ENCODE measurements at regions not wholly inside any gene's neighbourhood (a gene's known extent, or its start where the extent isn't known, plus 50 kb on each side); places are given as distances from the start of the nearest gene placed in this dataset.

- H2AFZ ChIP-seq (ENCODE audit: low read depth, low read length) = no peak overlapping the region
- POLR2A ChIA-PET = no interaction called here
- intact Hi-C loops (cut with micrococcal nuclease) = no loop called here
- 0% methylated on average over 2 of the region's 2 CpGs for WGBS (ENCODE audit: insufficient coverage, low coverage, missing lambda C conversion rate)
- DNase-seq (ENCODE audit: extremely low read depth in 1 of 4, low spot score in 3 of 4) = no peak
- H3K4me2 ChIP-seq (ENCODE audit: insufficient read depth, low read length) = no peak overlapping the region
- BruUV-seq (replicated peaks) = no TSS peak
- H4K20me1 ChIP-seq (replicated peaks; ENCODE audit: control insufficient read depth, insufficient read depth, low read length) = no peaks in the 10 kb centered on the region
- in situ Hi-C loops (cut with MboI) = no loop called here
- CTCF ChIA-PET (ENCODE audit: low intra/inter-chr PET ratio) = no interaction called here
- no peak overlapping the region for H3K27ac ChIP-seq (ENCODE audit: extremely low read depth, low read depth, low read length)
- H3K36me3 ChIP-seq (ENCODE audit: control insufficient read depth, insufficient read depth, low read length) = no peaks in the 10 kb centered on the region
- TF ChIP-seq PYGO2 (tag; IDR thresholded peaks at IDR 0.05) (no peak), ASH1L (IDR thresholded peaks at IDR 0.05; ENCODE audit: borderline replicate concordance, low read depth, partially characterized antibody) (no peak), HNRNPK (IDR thresholded peaks at IDR 0.05; ENCODE audit: low read depth, low read length, poor library complexity, severe bottlenecking) (no peak), BRF2 (IDR thresholded peaks at IDR 0.05; ENCODE audit: borderline replicate concordance, insufficient read depth, insufficient read length) (no peak), POU5F1 (IDR thresholded peaks at IDR 0.05; ENCODE audit: borderline replicate concordance, low read depth, low read length, partially characterized antibody) (no peak), ELF2 (CRISPR knock-in tag; IDR thresholded peaks at IDR 0.05) (no peak), NCOA6 (IDR thresholded peaks at IDR 0.05) (no peak), ZNF431 (CRISPR knock-in tag; IDR thresholded peaks at IDR 0.05) (no peak), TEAD2 (tag; IDR thresholded peaks at IDR 0.05) (no peak), RREB1 (CRISPR knock-in tag; IDR thresholded peaks at IDR 0.05) (no peak)
- TF ChIP-seq, protein P1, sequence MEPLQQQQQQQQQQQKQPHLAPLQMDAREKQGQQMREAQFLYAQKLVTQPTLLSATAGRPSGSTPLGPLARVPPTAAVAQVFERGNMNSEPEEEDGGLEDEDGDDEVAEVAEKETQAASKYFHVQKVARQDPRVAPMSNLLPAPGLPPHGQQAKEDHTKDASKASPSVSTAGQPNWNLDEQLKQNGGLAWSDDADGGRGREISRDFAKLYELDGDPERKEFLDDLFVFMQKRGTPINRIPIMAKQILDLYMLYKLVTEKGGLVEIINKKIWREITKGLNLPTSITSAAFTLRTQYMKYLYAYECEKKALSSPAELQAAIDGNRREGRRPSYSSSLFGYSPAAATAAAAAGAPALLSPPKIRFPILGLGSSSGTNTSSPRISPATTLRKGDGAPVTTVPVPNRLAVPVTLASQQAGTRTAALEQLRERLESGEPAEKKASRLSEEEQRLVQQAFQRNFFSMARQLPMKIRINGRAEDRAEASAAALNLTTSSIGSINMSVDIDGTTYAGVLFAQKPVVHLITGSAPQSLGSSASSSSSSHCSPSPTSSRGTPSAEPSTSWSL (CRISPR knock-in tag; IDR thresholded peaks at IDR 0.05; ENCODE audit: borderline replicate concordance) = no peak
- no peak overlapping the region for H3K9ac ChIP-seq (ENCODE audit: insufficient read depth in 1 of 2, low read depth in 2 of 2, low read length in 2 of 2)
- no peak for ATAC-seq
- H3K79me2 ChIP-seq (ENCODE audit: control insufficient read depth, insufficient read depth, low read length) = no peaks in the 10 kb centered on the region
- no peak overlapping the region for H3K4me3 ChIP-seq
- H3K9me3 ChIP-seq (replicated peaks; ENCODE audit: control insufficient read depth, insufficient read depth, low read depth, low read length) = no peaks in the 10 kb centered on the region
- H3K9me1 ChIP-seq (ENCODE audit: control insufficient read depth, insufficient read depth, low read length) = no peaks in the 10 kb centered on the region
- H3K4me1 ChIP-seq (replicated peaks in 1 of 2; ENCODE audit: control insufficient read depth in 2 of 2, insufficient read depth in 2 of 2, low read length in 2 of 2) = no peaks in the 10 kb centered on the region
- no peak for FAIRE-seq
- no peaks in the 10 kb centered on the region for H3K27me3 ChIP-seq (ENCODE audit: control insufficient read depth in 2 of 2, insufficient read depth in 2 of 2, low read length in 2 of 2)
Measured at GRCh38 chr5:124418390-124418789, 328.0 kb downstream of the ZNF608 start.

Measured in K562 (cell line).